Trophoblast cell (in vitro differentiated cells and primary cell): ENCODE measurements at regions not wholly inside any gene's neighbourhood (a gene's known extent, or its start where the extent isn't known, plus 50 kb on each side); places are given as distances from the start of the nearest gene placed in this dataset.
"Not testable (repeated sequence)": the region's sequence is repeated elsewhere in the genome, so short reads cannot be mapped to it uniquely, and the experiment has no call there.

Source experiments
- DNase-seq, 2 donors: peaks; one replicate each; pipeline ENCODE4 v3.0.0-alpha.2; 2016
- H2AFZ ChIP-seq: 2 replicates; pipeline ENCODE4 v1.6.1; 2013; ENCODE audit warnings: low read length, moderate library complexity, mild to moderate bottlenecking; ENCODE audit not compliant: insufficient read depth, poor library complexity
- H2AK5ac ChIP-seq: 2 replicates; pipeline ENCODE4 v1.6.1; 2013; ENCODE audit warnings: mild to moderate bottlenecking, low read length
- H2BK120ac ChIP-seq: 2 replicates; pipeline ENCODE4 v1.6.1; 2013; ENCODE audit warnings: low read length, mild to moderate bottlenecking, moderate library complexity; ENCODE audit not compliant: insufficient read depth, poor library complexity
- H2BK12ac ChIP-seq: 2 replicates; pipeline ENCODE4 v1.6.1; 2013; ENCODE audit warnings: mild to moderate bottlenecking, low read length, moderate library complexity
- H2BK5ac ChIP-seq: 2 replicates; pipeline ENCODE4 v1.6.1; 2013; ENCODE audit warnings: low read length, low read depth, moderate library complexity, mild to moderate bottlenecking; ENCODE audit not compliant: poor library complexity
- H3K14ac ChIP-seq: 2 replicates; pipeline ENCODE4 v1.6.1; 2013; ENCODE audit warnings: mild to moderate bottlenecking, low read length
- H3K18ac ChIP-seq: 2 replicates; pipeline ENCODE4 v1.6.1; 2013; ENCODE audit warnings: mild to moderate bottlenecking, low read length
- H3K23ac ChIP-seq: 2 replicates; pipeline ENCODE4 v1.6.1; 2013; ENCODE audit warnings: low read length
- H3K27ac ChIP-seq: 2 replicates; pipeline ENCODE4 v1.5.1; 2013; ENCODE audit warnings: low read depth, mild to moderate bottlenecking, inconsistent platforms, low read length, moderate library complexity
- H3K27me3 ChIP-seq: 2 replicates; pipeline ENCODE4 v1.6.1; 2013; ENCODE audit warnings: inconsistent platforms, mild to moderate bottlenecking, low read length, moderate library complexity; ENCODE audit not compliant: insufficient read depth
- H3K36me3 ChIP-seq, 2 experiments: 1 replicate in 1 of 2; 2 replicates in 1 of 2; pipeline ENCODE4 v1.6.1; 2013; ENCODE audit warnings: low read length in 2 of 2, mild to moderate bottlenecking in 2 of 2, moderate library complexity in 1 of 2; ENCODE audit not compliant: insufficient read depth in 2 of 2, control insufficient read depth in 1 of 2
- H3K4ac ChIP-seq: 2 replicates; pipeline ENCODE4 v1.6.1; 2013; ENCODE audit warnings: low read depth, mild to moderate bottlenecking, low read length, moderate library complexity
- H3K4me1 ChIP-seq, 2 experiments: 1 replicate in 1 of 2; 2 replicates in 1 of 2; pipeline ENCODE4 v1.6.1; 2013; ENCODE audit warnings: low read length in 2 of 2, mild to moderate bottlenecking in 2 of 2, moderate library complexity in 1 of 2; ENCODE audit not compliant: insufficient read depth in 2 of 2, control insufficient read depth in 1 of 2
- H3K4me2 ChIP-seq: 2 replicates; pipeline ENCODE4 v1.6.1; 2013; ENCODE audit warnings: inconsistent platforms, mild to moderate bottlenecking, low read length, moderate library complexity
- H3K4me3 ChIP-seq: 2 replicates; pipeline ENCODE4 v1.5.1; 2013; ENCODE audit warnings: mild to moderate bottlenecking, low read depth, low read length, inconsistent platforms
- H3K79me1 ChIP-seq: one replicate; pipeline ENCODE4 v1.6.1; 2013; ENCODE audit warnings: low read length
- H3K79me2 ChIP-seq: 2 replicates; pipeline ENCODE4 v1.6.1; 2013; ENCODE audit warnings: low read length, mild to moderate bottlenecking; ENCODE audit not compliant: control insufficient read depth, insufficient read depth, poor library complexity
- H3K9ac ChIP-seq: 2 replicates; pipeline ENCODE4 v1.6.1; 2013; ENCODE audit warnings: mild to moderate bottlenecking, low read length
- H3K9me3 ChIP-seq: 2 replicates; pipeline ENCODE4 v1.6.1; 2013; ENCODE audit warnings: low read depth, mild to moderate bottlenecking, control low read depth, inconsistent platforms, low read length; ENCODE audit not compliant: insufficient read depth
- H4K12ac ChIP-seq: 2 replicates; pipeline ENCODE4 v1.6.1; 2013; ENCODE audit warnings: low read depth, mild to moderate bottlenecking, low read length, moderate library complexity
- H4K8ac ChIP-seq: 2 replicates; pipeline ENCODE4 v1.6.1; 2013; ENCODE audit warnings: low read depth, mild to moderate bottlenecking, low read length, moderate library complexity
- H4K91ac ChIP-seq: one replicate; pipeline ENCODE4 v1.6.1; 2013; ENCODE audit warnings: low read depth, mild to moderate bottlenecking, low read length, moderate library complexity
- WGBS: extraction: QIAGEN DNeasy Blood & Tissue Kit; methylation state at CpG from one replicate; pipeline ENCODE4 v1.1.7; 2013; ENCODE audit warnings: missing lambda C conversion rate; ENCODE audit not compliant: insufficient read length, insufficient coverage; ENCODE audit errors: extremely low coverage; 5-methylcytosine and 5-hydroxymethylcytosine counted together

DNA sequence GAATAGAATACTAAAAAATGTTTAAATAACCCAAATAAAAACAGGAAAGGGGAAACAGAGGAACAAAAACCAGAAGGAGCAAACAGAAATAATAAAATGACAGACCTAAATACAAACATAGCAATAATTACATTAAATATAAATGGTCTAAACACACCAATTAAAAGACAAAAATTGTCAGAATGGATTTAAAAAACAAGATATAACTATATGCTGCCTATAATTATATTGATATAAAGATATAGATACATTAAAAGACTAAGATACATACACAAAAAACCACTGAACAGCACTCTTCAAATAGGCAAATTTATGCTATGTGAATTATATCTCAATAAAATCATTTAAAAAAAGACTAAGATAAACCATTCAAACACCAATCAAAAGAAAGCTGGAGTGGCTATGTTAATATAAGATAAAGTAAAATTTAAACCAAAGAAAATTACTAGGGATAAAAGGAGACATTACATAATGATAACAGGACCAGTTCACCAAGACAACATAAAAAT, 168.9 kb downstream of the SMAD6 start:
- H4K91ac ChIP-seq = no peak overlapping the region
- H3K4ac ChIP-seq = no peak overlapping the region
- no peaks in the 10 kb centered on the region for H3K79me2 ChIP-seq
- DNase-seq = no peak
- H3K79me1 ChIP-seq = no peaks in the 10 kb centered on the region
- H3K9me3 ChIP-seq = no peaks in the 10 kb centered on the region
- no peak overlapping the region for H3K27ac ChIP-seq
- no peak overlapping the region for H3K9ac ChIP-seq
- H2BK5ac ChIP-seq = no peak overlapping the region
- no peak overlapping the region for H2AK5ac ChIP-seq
- H3K4me2 ChIP-seq = no peak overlapping the region
- no peaks in the 10 kb centered on the region for H3K27me3 ChIP-seq
- H2BK120ac ChIP-seq = no peak overlapping the region
- no peak overlapping the region for H3K14ac ChIP-seq
- H2BK12ac ChIP-seq = no peak overlapping the region
- no peak overlapping the region for H3K4me3 ChIP-seq
- H2AFZ ChIP-seq = no peak overlapping the region
- H3K18ac ChIP-seq = no peak overlapping the region
- H3K23ac ChIP-seq = no peak overlapping the region
- peaks cover 4 to 11% of the 10 kb centered on the region in 2 experiments for H3K4me1 ChIP-seq
- no peak overlapping the region for H4K12ac ChIP-seq
- H3K36me3 ChIP-seq = no peaks in the 10 kb centered on the region
- no peak overlapping the region for H4K8ac ChIP-seq

DNA sequence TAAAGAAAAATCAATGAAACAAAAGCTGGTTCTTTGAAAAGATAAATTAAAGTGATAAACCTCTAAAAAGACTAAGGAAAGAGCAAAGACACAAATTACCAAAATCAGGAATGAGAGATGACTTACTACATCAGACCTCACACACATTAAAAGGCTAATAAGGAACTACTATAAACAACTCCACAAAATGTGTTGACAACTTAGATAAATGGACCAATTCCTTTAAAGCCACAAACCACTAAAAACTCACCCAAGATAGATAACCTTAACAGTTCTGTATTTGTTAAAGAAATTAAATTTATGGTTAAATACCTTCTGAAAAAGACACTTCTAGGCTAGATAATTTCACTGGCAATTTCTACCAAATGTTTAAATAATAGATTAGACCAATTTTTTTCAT, 170.4 kb downstream of the SMAD6 start:
- Histone ChIP-seq H3K27ac (no peak overlapping the region), H2AFZ (no peak overlapping the region)

DNA sequence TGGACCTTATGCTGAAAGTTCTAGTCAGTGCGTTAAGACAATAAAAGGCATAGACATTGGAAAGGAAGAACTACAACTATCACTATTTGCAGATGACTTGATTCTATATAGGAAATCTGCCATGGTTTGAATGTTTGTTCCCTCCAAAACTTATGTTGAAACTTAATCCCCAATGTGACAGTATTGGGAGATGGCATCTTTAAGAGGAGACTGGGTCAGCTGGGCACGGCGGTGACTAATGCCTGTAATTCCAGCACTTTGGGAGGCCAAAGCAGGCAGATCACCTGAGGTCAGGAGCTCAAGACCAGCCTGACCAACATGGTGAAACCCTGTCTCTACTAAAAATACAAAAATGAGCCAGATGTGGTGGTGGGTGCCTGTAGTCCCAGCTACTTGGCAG, 171.3 kb downstream of the SMAD6 start:
- H3K23ac ChIP-seq, H2AFZ ChIP-seq, H4K8ac ChIP-seq, H3K27ac ChIP-seq, H3K79me2 ChIP-seq, H3K36me3 ChIP-seq, H3K4me2 ChIP-seq, H2BK120ac ChIP-seq, H3K4me1 ChIP-seq, H3K9me3 ChIP-seq, H3K79me1 ChIP-seq, H3K14ac ChIP-seq, H2BK12ac ChIP-seq, H4K12ac ChIP-seq, H3K27me3 ChIP-seq, H2BK5ac ChIP-seq, H2AK5ac ChIP-seq, H3K9ac ChIP-seq, H3K4ac ChIP-seq, DNase-seq, H3K18ac ChIP-seq, H3K4me3 ChIP-seq, H4K91ac ChIP-seq: not testable (repeated sequence)
- WGBS = no CpG with 5 or more reads among the region's 3 CpGs

More for the DNA sequence above, 170.4 kb downstream of the SMAD6 start:
- Histone ChIP-seq H3K23ac (no peak overlapping the region), H3K36me3 (no peaks in the 10 kb centered on the region), H3K9me3 (peaks cover 3% of the 10 kb centered on the region), H4K12ac (no peak overlapping the region), H3K79me1 (no peaks in the 10 kb centered on the region), H4K8ac (no peak overlapping the region), H2BK120ac (no peak overlapping the region), H3K14ac (no peak overlapping the region), H3K18ac (no peak overlapping the region), H2AK5ac (no peak overlapping the region), H3K27me3 (no peaks in the 10 kb centered on the region), H3K4me2 (no peak overlapping the region), H3K4ac (no peak overlapping the region), H3K9ac (no peak overlapping the region), H3K79me2 (no peaks in the 10 kb centered on the region), H3K4me3 (no peak overlapping the region), H3K4me1 (peaks cover 0 to 4% of the 10 kb centered on the region in 2 experiments), H2BK5ac (no peak overlapping the region), H2BK12ac (no peak overlapping the region), H4K91ac (no peak overlapping the region)
- no peak for DNase-seq

DNA sequence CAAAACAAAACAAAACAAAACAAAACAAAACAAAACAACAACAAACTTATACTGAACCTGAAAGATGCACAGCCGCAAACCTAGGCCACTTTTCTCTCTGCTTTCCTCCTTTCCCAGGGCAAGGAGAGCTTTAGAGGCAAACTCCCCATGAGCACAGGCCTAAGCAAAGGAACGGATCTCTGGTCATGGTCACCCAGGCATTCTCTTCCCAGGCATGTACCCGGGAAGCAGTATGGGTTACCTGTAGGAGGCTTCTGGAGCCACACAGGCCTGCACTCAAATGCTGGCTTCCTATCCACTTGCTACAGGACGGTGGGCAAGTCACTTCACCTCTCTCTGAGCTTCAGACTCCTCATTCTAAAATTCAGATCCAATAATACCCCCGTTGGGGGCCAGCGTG, 171.8 kb downstream of the SMAD6 start:
- H3K4me3 ChIP-seq = no peak overlapping the region
- no peaks in the 10 kb centered on the region for H3K79me2 ChIP-seq
- no peak overlapping the region for H2BK120ac ChIP-seq
- no peak overlapping the region for H2BK12ac ChIP-seq
- no peak overlapping the region for H3K23ac ChIP-seq
- no peak overlapping the region for H4K91ac ChIP-seq
- no peak overlapping the region for H3K4ac ChIP-seq
- no peak overlapping the region for H2BK5ac ChIP-seq
- no peak overlapping the region for H2AK5ac ChIP-seq
- no peak overlapping the region for H3K18ac ChIP-seq
- H3K79me1 ChIP-seq = no peaks in the 10 kb centered on the region
- H4K8ac ChIP-seq = no peak overlapping the region
- no peak for DNase-seq
- no peaks in the 10 kb centered on the region for H3K27me3 ChIP-seq
- no peak overlapping the region for H2AFZ ChIP-seq
- H4K12ac ChIP-seq = no peak overlapping the region
- peaks cover 3% of the 10 kb centered on the region for H3K9me3 ChIP-seq
- no peak overlapping the region for H3K14ac ChIP-seq
- WGBS = no CpG with 5 or more reads among the region's 6 CpGs
- H3K36me3 ChIP-seq = no peaks in the 10 kb centered on the region
- no peak overlapping the region for H3K27ac ChIP-seq
- no peaks in the 10 kb centered on the region for H3K4me1 ChIP-seq
- H3K9ac ChIP-seq = no peak overlapping the region
- no peak overlapping the region for H3K4me2 ChIP-seq
